GM12878 (cell line): ENCODE measurements at regions not wholly inside any gene's neighbourhood (a gene's known extent, or its start where the extent isn't known, plus 50 kb on each side); places are given as distances from the start of the nearest gene placed in this dataset.

Experiments
- ATAC-seq: fragments of 200-7000 bp; cut with Tn5 transposase; 3 replicates; pipeline ENCODE4 v1.9.1; 2020; ENCODE audit warnings: mild to moderate bottlenecking, moderate library complexity
- BruUV-seq: library from RNA; stranded (reverse); fragments of 400-500 nt; replicated peaks from 2 replicates; lab custom pipeline; 2021; lab: Mats Ljungman, UMichigan
- CTCF ChIA-PET: fragments of 300-600 bp; sonication (Branson Sonifier 250); formaldehyde crosslinking; extraction: SDS; loops from one replicate; lab custom pipeline; 2021; ENCODE audit warnings: inconsistent platforms; lab: Yijun Ruan, JAX
- POLR2A ChIA-PET: fragments of 350-600 bp; formaldehyde crosslinking; extraction: SDS; loops from one replicate; lab custom pipeline; 2021; ENCODE audit warnings: inconsistent platforms; lab: Charles Lee
- RAD21 ChIA-PET: fragments of 300-600 bp; sonication (Branson Sonifier 250); formaldehyde crosslinking; loops from one replicate; lab custom pipeline; 2023; ENCODE audit warnings: antibody characterized with exemption; ENCODE audit not compliant: unreplicated experiment; lab: Charles Lee
- SMC1A ChIA-PET: fragments of 300-600 bp; sonication (Branson Sonifier 250); formaldehyde crosslinking; loops from one replicate; lab custom pipeline; 2023; ENCODE audit not compliant: unreplicated experiment, uncharacterized antibody; lab: Charles Lee
- DNase-seq: peaks from one replicate; pipeline ENCODE4 v3.0.0-alpha.2; 2011; ENCODE audit warnings: low read depth, low spot score
- FAIRE-seq: peaks from 3 replicates; lab custom pipeline; 2011; peaks lifted over from hg19 to GRCh38; lab: Jason Lieb, UNC
- H2AFZ ChIP-seq: 2 replicates; pipeline ENCODE4 v1.6.0; 2011; ENCODE audit warnings: low read depth, low read length, control low read depth; ENCODE audit not compliant: control insufficient read depth
- H3K27ac ChIP-seq: 2 replicates; pipeline ENCODE4 v1.5.1; 2011; ENCODE audit warnings: control low read depth; ENCODE audit not compliant: control insufficient read depth, insufficient read depth
- H3K27me3 ChIP-seq, 2 experiments: replicated peaks in 1 of 2; 2 replicates each; pipeline versions ENCODE4 v1.6.0 to v1.6.1; 2011; ENCODE audit warnings: low read length in 1 of 2; ENCODE audit not compliant: control insufficient read depth in 2 of 2, insufficient read depth in 2 of 2
- H3K36me3 ChIP-seq, 2 experiments: 2 replicates each; pipeline ENCODE4 v1.5.1; 2011; ENCODE audit warnings: low read length in 1 of 2; ENCODE audit not compliant: control insufficient read depth in 2 of 2, insufficient read depth in 2 of 2
- H3K4me1 ChIP-seq: 2 replicates; pipeline ENCODE4 v1.6.1; 2011; ENCODE audit warnings: mild to moderate bottlenecking, low read length, moderate library complexity, mixed read lengths; ENCODE audit not compliant: control insufficient read depth, insufficient read depth
- H3K4me2 ChIP-seq: 2 replicates; pipeline ENCODE4 v1.6.0; 2011; ENCODE audit warnings: control low read depth; ENCODE audit not compliant: control insufficient read depth, insufficient read depth
- H3K4me3 ChIP-seq: fragments of 200-600 bp; sonication (generic); 2 replicates; pipeline ENCODE4 v1.5.1; 2016
- H3K79me2 ChIP-seq: 2 replicates; pipeline ENCODE4 v1.6.0; 2011; ENCODE audit warnings: low read length; ENCODE audit not compliant: control insufficient read depth, insufficient read depth
- H3K9ac ChIP-seq: 2 replicates; pipeline ENCODE4 v1.8.0; 2011; ENCODE audit warnings: low read length, control low read depth, mixed read lengths; ENCODE audit not compliant: control insufficient read depth, insufficient read depth
- H3K9me3 ChIP-seq: replicated peaks from 3 replicates; pipeline ENCODE4 v1.5.1; 2011; ENCODE audit warnings: mild to moderate bottlenecking, low read length; ENCODE audit not compliant: control insufficient read depth, insufficient read depth
- H4K20me1 ChIP-seq: 2 replicates; pipeline ENCODE4 v1.6.0; 2011; ENCODE audit not compliant: control insufficient read depth, insufficient read depth
- BHLHE40 ChIP-seq, 2 experiments: fragments of 450-650 bp in 1 of 2; IDR thresholded peaks; 2 replicates each; pipeline ENCODE4 v1.6.1; 2011 to 2017; ENCODE audit warnings: low read depth in 2 of 2, borderline replicate concordance in 1 of 2, improper control_type of control experiment in 1 of 2, low read length in 1 of 2, mild to moderate bottlenecking in 1 of 2
- BMI1 ChIP-seq: fragments of 450-650 bp; IDR thresholded peaks from 2 replicates; pipeline ENCODE4 v1.6.1; 2016; ENCODE audit warnings: mild to moderate bottlenecking, moderate library complexity, borderline replicate concordance
- CHD1 ChIP-seq: IDR thresholded peaks from 2 replicates; pipeline ENCODE4 v1.6.1; 2012; ENCODE audit warnings: low read depth, low read length, improper control_type of control experiment
- DPF2 ChIP-seq: fragments of 450-650 bp; IDR thresholded peaks from 2 replicates; pipeline ENCODE4 v1.6.1; 2017; ENCODE audit warnings: mild to moderate bottlenecking
- HDAC6 ChIP-seq: fragments of 200-600 bp; sonication (generic); IDR thresholded peaks from one replicate; pipeline ENCODE4 v1.8.0; 2017; ENCODE audit warnings: antibody characterized with exemption; ENCODE audit not compliant: unreplicated experiment
- HDGF ChIP-seq: fragments of 450-650 bp; IDR thresholded peaks from 2 replicates; pipeline ENCODE4 v1.6.1; 2016; ENCODE audit warnings: antibody characterized with exemption
- NFYA ChIP-seq: IDR thresholded peaks from 2 replicates; pipeline ENCODE4 v1.6.1; 2011; ENCODE audit warnings: low read depth, mild to moderate bottlenecking, low read length, improper control_type of control experiment, borderline replicate concordance
- RAD51 ChIP-seq: fragments of 450-650 bp; IDR thresholded peaks from 2 replicates; pipeline ENCODE4 v1.6.1; 2016; ENCODE audit warnings: moderate library complexity, mild to moderate bottlenecking, inconsistent platforms
- SP1 ChIP-seq: IDR thresholded peaks from one replicate; pipeline ENCODE4 v1.6.1; 2011; ENCODE audit warnings: low read depth, low read length
- SREBF1 ChIP-seq: IDR thresholded peaks from 2 replicates; pipeline ENCODE4 v1.6.1; 2012; ENCODE audit warnings: mild to moderate bottlenecking, low read length
- SREBF2 ChIP-seq: IDR thresholded peaks from 2 replicates; pipeline ENCODE4 v1.6.1; 2012; ENCODE audit warnings: mild to moderate bottlenecking, low read length
- TCF7 ChIP-seq: IDR thresholded peaks from 2 replicates; pipeline ENCODE4 v1.6.1; 2014; ENCODE audit warnings: antibody characterized with exemption, borderline replicate concordance
- YY1 ChIP-seq: IDR thresholded peaks from 2 replicates; pipeline ENCODE4 v1.6.1; 2011; ENCODE audit warnings: low read depth, mild to moderate bottlenecking, low read length
- ZNF622 ChIP-seq: fragments of 450-650 bp; IDR thresholded peaks from 2 replicates; pipeline ENCODE4 v1.6.1; 2017; ENCODE audit warnings: mild to moderate bottlenecking, inconsistent platforms
- ZZZ3 ChIP-seq: IDR thresholded peaks from 2 replicates; pipeline ENCODE4 v1.6.1; 2011; ENCODE audit warnings: low read depth; ENCODE audit not compliant: control insufficient read depth, insufficient read length
- WGBS: methylation state at CpG from one replicate; pipeline ENCODE4 v1.1.6; 2016; ENCODE audit warnings: low lambda C conversion rate; ENCODE audit not compliant: insufficient replicate concordance, insufficient coverage; ENCODE audit errors: missing lambda C conversion rate; 5-methylcytosine and 5-hydroxymethylcytosine counted together
- in situ Hi-C: fragments of 300-500 bp; cut with MboI; formaldehyde crosslinking; loops from 9 replicates; pipeline ENCODE4 v1.14.3; 2018; ENCODE audit warnings: mixed read lengths
- intact Hi-C: fragments of 100-400 bp; cut with micrococcal nuclease; formaldehyde crosslinking; loops from one replicate; pipeline ENCODE4 v1.14.2; 2022; ENCODE audit not compliant: unreplicated experiment
- TF ChIP-seq, protein P1 (sequence below): fragments of 150-350 bp; IDR thresholded peaks from 2 replicates; pipeline ENCODE4 v1.6.1; 2014; ENCODE audit warnings: mild to moderate bottlenecking, low read depth, low read length
- TF ChIP-seq, protein P2 (sequence below): fragments of 450-650 bp; formaldehyde crosslinking; IDR thresholded peaks from 2 replicates; pipeline ENCODE4 v1.4.0; 2020; ENCODE audit warnings: mild to moderate bottlenecking, moderate library complexity

DNA sequence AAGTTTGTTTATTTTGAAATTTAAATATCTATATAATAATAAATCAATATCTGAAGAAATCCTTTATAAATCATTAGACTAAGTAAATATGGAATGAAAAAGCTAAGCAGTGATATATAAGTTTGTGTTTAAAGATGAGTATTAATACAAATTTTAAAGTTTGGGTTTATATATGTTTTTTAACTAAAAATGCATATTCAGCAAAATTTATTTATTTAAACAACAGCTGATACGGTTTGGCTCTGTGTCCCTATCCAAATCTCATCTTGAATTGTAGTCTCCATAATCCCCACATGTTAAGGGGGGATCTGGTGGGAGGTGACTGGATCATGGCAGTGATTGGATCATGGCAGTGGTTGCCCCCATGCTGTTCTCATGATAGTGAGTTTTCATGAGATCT is 580.7 kb upstream of the EPHA6 start:
- Histone ChIP-seq H3K36me3 (no peaks in the 10 kb centered on the region), H4K20me1 (no peaks in the 10 kb centered on the region), H3K79me2 (no peaks in the 10 kb centered on the region), H2AFZ (no peak overlapping the region), H3K27me3 (no peaks in the 10 kb centered on the region), H3K27ac (no peak overlapping the region), H3K9me3 (no peaks in the 10 kb centered on the region), H3K4me2 (no peak overlapping the region), H3K4me1 (no peaks in the 10 kb centered on the region), H3K9ac (no peak overlapping the region), H3K4me3 (no peak overlapping the region)
- ChIA-PET SMC1A (no interaction called here), CTCF (no interaction called here), POLR2A (no interaction called here), RAD21 (no interaction called here)
- DNase-seq = no peak
- intact Hi-C loops = no loop called here
- WGBS = 0% methylated on average over 1 of the region's 1 CpG
- no TSS peak for BruUV-seq
- no peak for ATAC-seq
- in situ Hi-C loops = no loop called here
- no peak for TF ChIP-seq ZZZ3
- TF ChIP-seq SREBF2 = no peak
- TF ChIP-seq CHD1 = no peak
- TF ChIP-seq SREBF1 = no peak
- TF ChIP-seq NFYA = no peak
- TF ChIP-seq HDGF = no peak
- TF ChIP-seq, all 136 proteins: peak for 0
- no peak for FAIRE-seq

DNA sequence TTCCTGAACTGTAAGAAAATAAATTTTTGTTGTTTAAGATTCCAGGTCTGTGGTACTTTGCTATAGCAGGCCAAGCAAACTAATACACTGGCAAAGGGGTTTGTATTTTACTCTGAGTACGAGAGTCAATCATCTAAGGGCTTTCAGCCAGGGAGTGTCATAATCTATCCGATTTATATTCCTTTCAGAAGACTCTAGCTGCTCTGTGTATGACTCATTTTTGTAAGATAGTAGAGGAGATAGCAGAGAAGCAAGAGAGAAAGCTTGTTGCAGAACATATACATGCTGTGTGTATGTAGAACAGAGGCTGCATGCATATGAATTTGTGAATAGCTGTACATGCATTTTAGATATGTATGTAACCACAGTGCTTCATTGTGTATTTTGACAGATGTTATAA is 577.9 kb upstream of the EPHA6 start:
- ChIA-PET POLR2A (no interaction called here), RAD21 (no interaction called here), SMC1A (no interaction called here), CTCF (no interaction called here)
- H4K20me1 ChIP-seq = no peaks in the 10 kb centered on the region
- intact Hi-C loops = no loop called here
- no peak for ATAC-seq
- FAIRE-seq = no peak
- in situ Hi-C loops = no loop called here
- no peak overlapping the region for H3K27ac ChIP-seq
- no peaks in the 10 kb centered on the region for H3K79me2 ChIP-seq
- WGBS = 0% methylated on average over 2 of the region's 2 CpGs
- no peaks in the 10 kb centered on the region for H3K9me3 ChIP-seq
- DNase-seq = no peak
- H3K27me3 ChIP-seq = no peaks in the 10 kb centered on the region
- no TSS peak for BruUV-seq
- H3K4me1 ChIP-seq = no peaks in the 10 kb centered on the region
- H3K4me3 ChIP-seq = no peak overlapping the region
- no peak overlapping the region for H3K9ac ChIP-seq
- H3K4me2 ChIP-seq = no peak overlapping the region
- H2AFZ ChIP-seq = no peak overlapping the region
- TF ChIP-seq, protein P1, sequence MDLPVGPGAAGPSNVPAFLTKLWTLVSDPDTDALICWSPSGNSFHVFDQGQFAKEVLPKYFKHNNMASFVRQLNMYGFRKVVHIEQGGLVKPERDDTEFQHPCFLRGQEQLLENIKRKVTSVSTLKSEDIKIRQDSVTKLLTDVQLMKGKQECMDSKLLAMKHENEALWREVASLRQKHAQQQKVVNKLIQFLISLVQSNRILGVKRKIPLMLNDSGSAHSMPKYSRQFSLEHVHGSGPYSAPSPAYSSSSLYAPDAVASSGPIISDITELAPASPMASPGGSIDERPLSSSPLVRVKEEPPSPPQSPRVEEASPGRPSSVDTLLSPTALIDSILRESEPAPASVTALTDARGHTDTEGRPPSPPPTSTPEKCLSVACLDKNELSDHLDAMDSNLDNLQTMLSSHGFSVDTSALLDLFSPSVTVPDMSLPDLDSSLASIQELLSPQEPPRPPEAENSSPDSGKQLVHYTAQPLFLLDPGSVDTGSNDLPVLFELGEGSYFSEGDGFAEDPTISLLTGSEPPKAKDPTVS = no peak
- TF ChIP-seq TCF7 (no peak), DPF2 (no peak), RAD51 (no peak), HDAC6 (no peak), YY1 (no peak), BMI1 (no peak), ZNF622 (no peak), SP1 (no peak), BHLHE40 (IDR thresholded peaks at IDR 0.05; ENCODE audit: borderline replicate concordance in 1 of 2, low read depth in 2 of 2, low read length in 1 of 2) (no peak)
- TF ChIP-seq, protein P2, sequence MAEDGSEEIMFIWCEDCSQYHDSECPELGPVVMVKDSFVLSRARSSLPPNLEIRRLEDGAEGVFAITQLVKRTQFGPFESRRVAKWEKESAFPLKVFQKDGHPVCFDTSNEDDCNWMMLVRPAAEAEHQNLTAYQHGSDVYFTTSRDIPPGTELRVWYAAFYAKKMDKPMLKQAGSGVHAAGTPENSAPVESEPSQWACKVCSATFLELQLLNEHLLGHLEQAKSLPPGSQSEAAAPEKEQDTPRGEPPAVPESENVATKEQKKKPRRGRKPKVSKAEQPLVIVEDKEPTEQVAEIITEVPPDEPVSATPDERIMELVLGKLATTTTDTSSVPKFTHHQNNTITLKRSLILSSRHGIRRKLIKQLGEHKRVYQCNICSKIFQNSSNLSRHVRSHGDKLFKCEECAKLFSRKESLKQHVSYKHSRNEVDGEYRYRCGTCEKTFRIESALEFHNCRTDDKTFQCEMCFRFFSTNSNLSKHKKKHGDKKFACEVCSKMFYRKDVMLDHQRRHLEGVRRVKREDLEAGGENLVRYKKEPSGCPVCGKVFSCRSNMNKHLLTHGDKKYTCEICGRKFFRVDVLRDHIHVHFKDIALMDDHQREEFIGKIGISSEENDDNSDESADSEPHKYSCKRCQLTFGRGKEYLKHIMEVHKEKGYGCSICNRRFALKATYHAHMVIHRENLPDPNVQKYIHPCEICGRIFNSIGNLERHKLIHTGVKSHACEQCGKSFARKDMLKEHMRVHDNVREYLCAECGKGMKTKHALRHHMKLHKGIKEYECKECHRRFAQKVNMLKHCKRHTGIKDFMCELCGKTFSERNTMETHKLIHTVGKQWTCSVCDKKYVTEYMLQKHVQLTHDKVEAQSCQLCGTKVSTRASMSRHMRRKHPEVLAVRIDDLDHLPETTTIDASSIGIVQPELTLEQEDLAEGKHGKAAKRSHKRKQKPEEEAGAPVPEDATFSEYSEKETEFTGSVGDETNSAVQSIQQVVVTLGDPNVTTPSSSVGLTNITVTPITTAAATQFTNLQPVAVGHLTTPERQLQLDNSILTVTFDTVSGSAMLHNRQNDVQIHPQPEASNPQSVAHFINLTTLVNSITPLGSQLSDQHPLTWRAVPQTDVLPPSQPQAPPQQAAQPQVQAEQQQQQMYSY (CRISPR knock-in tag) = no peak
- no peaks in the 10 kb centered on the region for H3K36me3 ChIP-seq
